ENCODE measurements at regions not wholly inside any gene's neighbourhood (a gene's known extent, or its start where the extent isn't known, plus 50 kb on each side); places are given as distances from the start of the nearest gene placed in this dataset.

DNA sequence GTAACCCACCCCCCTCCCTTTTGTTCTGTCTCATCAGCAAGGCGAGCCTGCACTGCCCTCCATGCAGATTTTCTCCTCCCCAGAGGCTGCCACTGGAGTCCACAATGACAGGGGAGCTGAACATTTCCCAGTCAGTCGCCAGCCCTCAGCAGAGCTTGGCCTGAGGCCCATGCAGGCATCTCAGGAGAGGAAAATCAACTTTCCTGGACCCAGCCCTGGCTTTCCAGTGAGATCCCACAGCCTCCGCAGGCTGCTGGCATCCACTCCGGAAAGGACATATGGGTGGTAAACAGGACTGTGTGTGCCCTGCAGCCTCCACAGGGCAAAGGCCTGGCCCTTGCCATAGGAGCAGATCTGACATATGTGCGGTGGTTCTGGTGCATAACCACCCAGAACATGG lies 253.8 kb downstream of the TNS1 start:
- intact Hi-C loops (cut with DNase I, micrococcal nuclease): no loop called here
- ATAC-seq (no peak), DNase-seq (no peak)

DNA sequence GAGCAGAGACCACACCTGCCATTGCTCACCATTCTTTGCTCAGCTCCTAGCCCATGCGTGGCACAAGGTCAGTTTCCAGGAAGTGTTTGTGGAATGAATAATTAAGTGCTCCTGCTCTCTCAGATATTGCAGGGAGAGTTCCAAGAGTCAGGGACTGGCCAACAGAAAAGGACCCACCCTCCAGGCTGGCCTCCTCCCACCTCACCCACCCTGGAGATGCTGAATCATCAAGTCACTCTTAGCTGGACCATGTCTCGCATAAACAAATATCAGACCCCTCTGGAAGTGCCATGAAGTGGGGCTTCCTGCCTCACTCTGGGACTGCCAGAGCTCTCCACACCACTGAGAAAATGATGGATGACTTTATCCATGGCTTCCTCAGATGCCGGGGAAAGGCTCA lies 256.0 kb downstream of the TNS1 start:
- DNase-seq (no peak), ATAC-seq (no peak)
- intact Hi-C loops (cut with DNase I, micrococcal nuclease): no loop called here

DNA sequence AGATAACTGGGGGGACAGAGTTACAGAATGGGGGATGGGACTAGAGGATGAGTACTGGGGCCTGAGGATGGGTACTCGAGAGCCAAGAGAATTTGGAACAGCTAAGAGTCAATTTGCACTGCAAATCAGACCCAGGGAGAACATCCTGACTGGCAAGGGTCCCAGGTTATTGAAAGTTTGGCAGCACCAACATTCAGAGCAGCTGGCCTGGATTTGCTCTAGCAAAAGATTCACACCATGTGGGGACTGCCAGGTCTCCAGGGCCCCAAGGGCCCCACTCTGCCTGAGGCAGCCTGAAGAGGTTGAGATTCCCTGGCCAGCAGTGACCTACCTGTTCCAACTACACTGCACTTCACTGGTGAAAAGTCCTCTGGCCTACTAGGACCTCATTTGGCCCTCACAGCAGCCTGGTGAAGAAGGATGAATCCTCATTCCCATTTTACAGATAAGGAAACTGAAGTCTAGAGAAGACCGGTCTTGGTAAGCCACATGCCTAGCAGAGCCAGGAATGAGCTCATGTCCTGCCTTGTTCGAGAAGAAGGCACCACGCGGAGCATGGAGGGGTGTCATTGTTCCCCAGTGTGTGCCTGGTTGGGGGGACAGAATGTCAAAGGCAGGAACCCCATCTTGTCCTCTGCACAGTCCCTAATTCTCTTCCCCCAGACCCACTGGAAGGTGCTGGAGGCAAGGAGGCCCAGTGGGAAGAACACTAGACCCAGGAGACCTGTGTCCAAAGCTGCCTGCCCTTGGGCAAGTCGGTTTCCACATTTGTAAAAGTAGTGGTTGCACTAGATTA lies 258.6 kb downstream of the TNS1 start:
- DNase-seq: no peak
- no peak for ATAC-seq

DNA sequence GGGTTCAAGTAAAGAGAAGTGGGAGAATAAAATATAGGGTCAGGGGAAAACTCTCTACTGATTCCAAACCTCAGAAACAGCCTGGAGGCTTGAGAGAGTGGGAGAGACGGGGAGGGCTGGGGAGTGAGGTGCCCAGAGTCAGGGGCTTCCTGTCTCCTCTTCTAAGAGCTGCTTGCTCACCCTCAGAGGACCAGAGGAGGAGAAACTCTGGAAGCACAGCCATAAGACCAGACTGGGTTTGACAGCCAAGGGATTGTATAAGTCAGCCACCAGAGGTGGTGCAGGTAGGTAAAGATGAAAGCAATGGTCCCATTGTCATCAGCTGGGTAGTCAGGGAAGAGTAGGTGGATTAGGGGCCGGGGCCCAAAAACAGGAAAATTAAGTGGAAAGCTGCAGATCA lies 259.4 kb downstream of the TNS1 start:
- no peak for DNase-seq
- intact Hi-C loops (cut with DNase I, micrococcal nuclease): no loop called here
- no peak for ATAC-seq

More for the DNA sequence above, 258.6 kb downstream of the TNS1 start:
- intact Hi-C loops (cut with DNase I, micrococcal nuclease): no loop called here

DNA sequence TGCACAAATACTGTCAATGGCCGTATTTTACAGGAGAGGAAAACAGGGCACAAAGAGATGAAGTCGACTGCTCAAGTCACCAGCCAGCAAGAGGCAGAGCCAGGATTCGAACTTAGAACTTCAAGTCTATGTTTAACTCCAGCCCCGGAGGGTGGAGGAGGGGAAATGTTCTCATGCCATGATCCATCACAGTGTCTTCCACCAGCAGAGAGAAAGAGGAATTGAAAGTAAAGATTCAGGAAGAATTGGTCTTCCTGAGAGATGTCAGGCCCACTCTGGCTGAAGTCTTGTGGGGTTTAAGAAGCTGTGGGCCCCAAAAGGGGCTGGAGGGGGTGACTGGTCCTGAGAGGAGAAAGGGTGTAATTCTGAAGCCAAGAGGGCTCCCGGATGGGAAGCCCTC lies 260.0 kb downstream of the TNS1 start:
- intact Hi-C loops (cut with DNase I, micrococcal nuclease): no loop called here
- ATAC-seq (no peak), DNase-seq (no peak)

DNA sequence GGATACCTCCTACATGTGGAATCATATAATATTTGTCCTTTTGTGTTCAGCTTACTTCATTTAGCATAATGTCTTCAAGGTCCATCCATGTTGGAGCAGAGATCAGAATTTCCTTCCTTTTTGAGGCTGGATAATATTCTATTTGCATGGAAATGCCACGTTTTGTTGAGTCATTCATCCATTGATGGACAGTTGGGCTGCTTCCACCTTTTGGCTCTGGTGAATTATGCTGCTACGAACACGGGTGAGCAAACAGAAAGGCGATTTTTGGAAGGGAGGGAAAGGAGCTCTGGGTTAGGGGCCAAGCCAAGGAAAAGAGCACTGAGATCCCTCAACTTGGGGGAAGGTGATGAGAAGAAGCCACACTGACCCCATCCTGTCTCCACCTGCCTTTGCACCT lies 260.5 kb downstream of the TNS1 start:
- no peak for ATAC-seq
- intact Hi-C loops (cut with DNase I, micrococcal nuclease): no loop called here
- DNase-seq: no peak

DNA sequence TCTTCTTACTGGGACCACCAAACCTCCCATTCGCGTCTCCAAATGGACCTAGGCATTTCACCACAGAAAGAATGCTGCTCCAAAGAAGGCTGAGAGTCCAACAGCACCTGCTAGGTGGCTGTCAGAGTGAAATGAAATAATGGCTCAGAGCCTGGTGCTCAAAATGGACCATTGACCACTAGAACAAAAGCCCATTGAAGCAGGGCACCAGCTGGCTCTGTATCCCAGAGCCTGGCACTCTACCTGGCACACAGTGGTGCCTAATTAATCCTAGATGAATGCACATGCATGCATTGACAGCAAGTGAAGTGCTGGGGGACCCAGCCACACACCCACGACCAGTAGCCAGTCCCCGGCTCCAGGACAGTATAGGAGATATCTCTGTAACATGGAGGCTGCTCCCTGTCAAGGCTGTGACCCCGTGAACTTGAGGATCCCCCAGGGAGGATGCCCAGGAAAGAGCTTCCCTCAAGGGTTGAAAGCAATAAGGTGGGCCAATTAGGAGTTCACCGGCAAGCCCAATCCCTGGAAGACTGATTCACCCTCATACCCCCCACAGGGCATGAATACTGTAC lies 261.3 kb downstream of the TNS1 start:
- intact Hi-C loops (cut with DNase I, micrococcal nuclease): no loop called here
- ATAC-seq: no peak

DNA sequence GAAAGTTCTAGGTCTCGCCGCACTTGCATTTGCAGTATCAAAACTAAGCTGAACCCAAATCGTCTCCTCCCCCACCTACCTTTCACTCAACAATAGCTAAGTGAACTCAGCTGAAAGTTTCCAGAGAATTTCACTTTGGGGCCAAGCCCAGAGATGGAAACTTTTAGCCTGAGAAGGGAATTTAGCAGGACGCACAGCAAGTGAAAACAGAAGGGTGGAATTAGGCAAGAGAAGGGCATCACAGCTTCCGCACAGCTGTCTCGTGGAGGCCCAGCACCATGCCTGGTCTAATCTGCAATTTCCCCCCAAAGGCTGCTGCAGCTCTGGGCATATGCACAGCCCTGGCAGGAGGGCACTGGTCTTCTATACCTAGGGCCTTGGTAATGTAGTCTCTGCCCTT lies 262.0 kb downstream of the TNS1 start:
- ATAC-seq: no peak
- intact Hi-C loops (cut with DNase I, micrococcal nuclease): no loop called here
- no peak for DNase-seq

More for the DNA sequence above, 261.3 kb downstream of the TNS1 start:
- no peak for DNase-seq

DNA sequence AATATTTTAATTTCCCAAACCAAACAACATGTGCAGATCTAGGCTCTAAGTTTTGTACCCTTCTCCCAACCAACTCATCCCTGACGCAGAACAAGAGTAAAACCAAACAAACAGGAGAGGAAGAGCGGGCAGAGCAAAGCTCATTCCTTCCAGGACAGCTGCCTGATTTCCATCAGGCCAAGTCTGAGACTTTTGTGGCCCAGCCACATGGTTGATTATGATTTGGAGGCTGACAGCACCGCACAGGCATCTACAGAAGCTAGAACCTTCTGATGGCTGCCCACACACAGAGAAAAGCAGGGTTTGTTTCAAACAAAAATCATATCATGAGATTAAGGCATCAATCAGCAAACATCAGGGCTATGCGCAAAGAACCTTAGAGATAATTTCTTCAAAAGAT lies 262.6 kb downstream of the TNS1 start:
- no peak for DNase-seq
- intact Hi-C loops (cut with DNase I, micrococcal nuclease): no loop called here
- no peak for ATAC-seq

DNA sequence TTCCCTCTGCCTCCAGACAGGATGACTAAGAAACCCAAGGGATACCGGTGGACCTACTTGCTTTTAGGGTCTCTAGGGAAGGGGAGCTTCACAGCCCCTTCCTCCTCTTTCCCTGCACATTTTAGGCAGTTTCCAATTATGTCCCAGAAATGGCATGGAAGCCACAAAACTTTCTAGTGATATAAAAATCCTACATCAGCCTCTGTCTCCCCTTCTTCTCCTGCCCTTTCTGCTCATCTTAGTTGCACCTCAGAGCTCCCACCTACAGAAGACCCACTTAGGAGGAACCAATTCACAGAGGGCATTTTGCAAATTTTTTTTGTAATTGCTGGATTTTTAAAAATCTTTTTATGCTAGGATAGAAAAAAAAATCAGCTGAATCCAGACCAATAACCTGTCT lies 263.1 kb downstream of the TNS1 start:
- DNase-seq (no peak), ATAC-seq (no peak)
- intact Hi-C loops (cut with DNase I, micrococcal nuclease): no loop called here

DNA sequence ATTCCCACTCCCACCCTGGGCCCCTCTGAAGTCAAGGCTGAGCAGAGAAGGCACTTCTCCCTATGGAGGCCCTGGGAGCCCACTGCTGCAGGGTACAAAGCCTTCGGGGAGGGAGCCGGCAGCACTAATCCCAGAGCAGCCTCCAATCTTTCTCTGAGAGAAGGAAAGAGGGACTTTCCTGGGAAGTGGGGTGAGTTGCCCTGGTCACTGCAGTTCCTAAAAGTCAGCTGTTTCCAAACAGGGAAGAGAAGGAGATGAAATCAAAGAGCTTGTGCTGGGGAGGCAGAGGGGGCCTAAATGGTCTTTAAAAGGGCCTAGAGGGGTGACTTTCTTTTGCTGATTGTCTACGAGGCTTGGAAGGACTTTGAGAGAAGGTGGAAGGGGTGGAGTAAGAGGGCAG lies 264.7 kb downstream of the TNS1 start:
- DNase-seq (no peak), ATAC-seq (no peak)
- intact Hi-C loops (cut with DNase I, micrococcal nuclease): no loop called here

DNA sequence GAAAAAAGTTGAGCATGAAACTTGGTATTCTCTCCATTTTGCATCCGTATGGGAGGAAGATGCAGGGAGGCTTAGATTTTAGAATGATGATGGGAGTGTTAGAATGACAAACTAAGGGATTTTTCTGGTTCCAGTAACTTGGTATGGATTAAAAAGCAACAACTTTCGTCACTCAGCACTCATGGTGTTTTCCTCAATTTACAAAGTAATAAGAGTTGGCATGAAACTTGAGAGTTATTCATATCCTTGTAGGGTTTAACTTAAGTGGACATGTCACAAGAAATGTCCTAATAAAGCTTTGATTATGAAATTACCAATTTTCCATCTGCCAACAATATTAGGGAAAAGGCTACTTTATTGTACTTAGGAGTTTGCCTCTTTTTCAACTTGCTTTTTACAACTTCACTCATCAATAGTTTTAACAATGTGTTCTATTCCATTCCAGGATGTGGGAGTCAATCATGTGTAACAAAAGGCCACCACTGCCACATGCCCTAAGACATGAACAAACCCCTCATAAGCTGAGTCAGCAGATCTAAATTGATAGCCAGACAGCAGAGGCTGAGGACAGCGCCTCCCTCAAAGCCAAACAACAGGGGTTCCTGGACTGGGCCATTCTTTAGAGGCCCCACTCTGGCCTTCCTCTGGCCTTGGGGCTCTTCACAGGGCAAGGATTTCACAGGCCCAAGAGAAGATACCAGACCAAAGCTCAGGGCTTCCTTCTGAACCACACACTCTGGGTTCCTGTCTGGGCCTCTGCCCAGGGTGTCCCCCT lies 265.8 kb downstream of the TNS1 start:
- ATAC-seq: no peak
- intact Hi-C loops (cut with DNase I, micrococcal nuclease): no loop called here
- no peak for DNase-seq

DNA sequence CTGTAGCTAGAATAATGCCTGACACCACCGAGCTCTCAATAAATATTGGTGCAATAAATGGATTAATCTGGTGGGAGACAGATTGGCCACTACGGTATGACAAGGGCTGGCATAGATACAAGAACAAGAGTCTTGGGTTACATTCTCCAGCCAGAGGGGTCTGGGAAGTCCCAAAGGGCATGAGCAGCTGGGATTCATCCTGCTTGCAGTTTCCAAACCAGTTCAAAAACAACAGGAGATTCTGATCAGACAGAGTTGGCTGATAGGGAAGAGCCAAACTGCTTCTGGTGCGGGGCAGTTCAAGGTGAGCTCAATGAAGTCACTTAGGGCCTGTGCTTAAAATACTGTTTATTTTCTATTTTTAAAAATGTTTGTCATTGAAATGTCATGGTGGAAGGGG lies 266.9 kb downstream of the TNS1 start:
- ATAC-seq (no peak), DNase-seq (no peak)
- intact Hi-C loops (cut with DNase I, micrococcal nuclease): no loop called here

DNA sequence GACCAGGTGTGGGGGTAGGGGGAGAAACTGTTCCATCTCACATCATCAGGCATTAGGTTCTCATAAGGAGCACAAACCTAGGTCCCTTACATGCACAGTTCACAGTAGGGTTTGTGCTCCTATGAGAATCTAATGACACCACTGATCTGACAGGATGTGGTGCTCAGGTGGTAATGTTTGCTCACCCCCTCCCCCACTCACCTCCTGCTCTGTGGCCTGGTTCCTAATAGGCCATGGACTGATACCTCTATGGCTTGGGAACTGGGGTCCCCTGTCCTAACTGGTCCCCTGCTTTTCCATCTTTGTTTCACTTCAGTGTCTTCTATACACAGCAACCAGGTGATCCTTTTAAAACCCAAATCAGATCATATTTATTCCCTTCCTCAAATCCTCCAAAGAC lies 267.8 kb downstream of the TNS1 start:
- ATAC-seq (no peak), DNase-seq (no peak)
- intact Hi-C loops (cut with DNase I, micrococcal nuclease): no loop called here

DNA sequence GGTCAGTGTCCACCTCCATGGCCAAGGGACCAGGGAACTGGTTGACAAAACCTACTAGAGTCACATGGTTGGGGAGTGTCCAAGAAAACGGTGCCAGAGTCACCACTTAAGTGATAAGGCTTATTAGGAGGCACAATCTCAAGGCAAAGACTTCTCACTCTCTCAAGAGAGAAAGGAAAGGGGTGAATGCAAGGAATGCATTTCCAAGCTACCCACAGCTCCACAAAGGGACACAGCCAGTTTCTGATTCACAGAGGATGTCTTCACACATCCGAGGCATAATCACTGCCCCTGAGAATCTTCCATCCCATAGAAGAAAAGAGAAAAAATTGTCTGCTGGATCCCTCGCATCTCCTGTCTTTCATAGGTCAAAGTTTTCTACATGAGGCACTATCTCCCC lies 269.3 kb downstream of the TNS1 start:
- ATAC-seq (no peak), DNase-seq (no peak)
- intact Hi-C loops (cut with DNase I, micrococcal nuclease): no loop called here

DNA sequence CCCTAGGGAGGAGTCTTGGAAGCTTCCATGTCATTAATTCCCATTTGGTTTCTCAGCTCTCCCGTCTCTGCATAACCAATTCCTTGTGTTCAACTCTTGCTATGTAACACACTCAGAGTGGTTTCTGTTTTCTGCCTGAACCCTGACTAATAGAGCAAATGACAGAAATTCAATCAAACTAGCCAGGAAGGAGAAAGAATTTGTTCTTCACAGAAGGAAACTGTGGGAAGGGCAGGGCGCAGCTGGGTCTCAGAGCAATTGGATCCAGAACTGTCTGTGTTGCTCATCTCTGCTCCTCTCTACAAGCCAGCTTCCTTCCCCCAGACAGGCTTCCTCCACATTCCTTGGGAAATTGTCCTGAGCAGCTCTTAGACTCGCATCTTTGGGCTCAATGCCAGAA lies 269.8 kb downstream of the TNS1 start:
- intact Hi-C loops (cut with DNase I, micrococcal nuclease): no loop called here
- ATAC-seq: no peak
- DNase-seq: no peak

DNA sequence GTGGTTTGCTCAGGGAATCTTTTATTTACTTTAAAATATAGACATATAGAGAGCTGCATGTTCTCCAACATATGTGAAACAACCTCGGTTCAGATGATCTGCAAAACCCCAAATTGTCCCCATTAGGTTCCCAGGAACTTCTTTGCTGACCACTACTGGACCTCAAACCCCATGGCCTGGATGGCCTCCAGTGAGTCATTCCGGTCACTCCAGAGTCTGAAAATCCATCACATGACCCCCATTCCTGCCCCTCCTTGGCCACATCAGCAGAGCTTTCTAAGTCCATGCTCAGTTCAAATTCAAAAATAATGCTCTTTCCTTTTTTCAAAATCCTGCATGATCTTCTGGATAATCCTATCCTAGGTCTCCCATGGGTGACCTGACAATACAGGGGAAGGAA lies 271.0 kb downstream of the TNS1 start:
- ATAC-seq (no peak), DNase-seq (no peak)
- intact Hi-C loops (cut with DNase I, micrococcal nuclease): no loop called here

DNA sequence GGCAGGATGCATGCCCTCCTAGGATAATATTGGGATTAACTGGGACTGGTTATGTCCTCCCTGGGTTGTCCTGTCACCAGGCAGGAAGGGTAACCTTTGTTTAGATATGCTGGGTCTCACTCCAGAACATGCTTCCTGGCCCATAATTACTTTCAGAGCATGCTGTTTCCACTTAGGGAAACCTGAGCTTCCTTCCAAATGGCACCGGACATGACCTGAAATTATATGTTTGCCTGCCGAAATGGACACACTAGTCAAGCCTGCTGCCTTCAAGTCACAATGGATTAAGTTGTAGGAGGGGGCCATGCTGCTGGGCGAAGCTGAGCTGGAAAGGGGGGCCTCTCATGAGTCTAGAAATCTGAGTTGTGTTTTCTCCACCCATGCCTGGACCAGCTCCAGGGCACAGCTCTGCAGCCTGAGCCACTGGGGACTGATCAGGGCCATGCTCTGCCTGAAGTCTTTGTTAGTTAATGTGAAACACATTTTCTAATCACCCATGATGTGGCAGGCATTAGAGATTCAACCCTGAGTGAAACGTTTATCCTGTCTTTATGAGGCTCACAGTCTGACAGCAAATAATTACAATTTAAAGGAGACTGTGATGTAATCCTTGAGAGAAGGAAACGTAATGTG lies 273.3 kb downstream of the TNS1 start:
- no peak for DNase-seq
- ATAC-seq: no peak
- intact Hi-C loops (cut with DNase I, micrococcal nuclease): no loop called here

DNA sequence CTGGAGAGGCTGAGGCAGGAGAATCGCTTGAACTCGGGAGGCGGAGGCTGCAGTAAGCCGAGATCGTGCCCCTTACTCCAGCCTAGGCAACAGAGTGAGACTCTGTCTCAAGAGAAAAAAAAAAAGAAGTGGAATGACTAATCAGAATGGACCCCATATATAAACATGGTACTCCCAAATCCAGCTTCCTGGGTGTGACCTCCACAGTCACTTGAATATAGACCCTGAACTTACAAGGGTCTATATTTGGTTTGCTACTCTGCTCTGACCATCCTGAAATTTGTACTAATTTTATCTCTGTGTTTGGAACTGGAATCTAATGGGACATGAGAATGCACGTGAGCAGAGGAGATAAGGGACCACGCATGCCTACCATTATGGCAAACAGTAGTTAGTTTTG lies 275.0 kb downstream of the TNS1 start:
- ATAC-seq (no peak), DNase-seq (no peak)
- intact Hi-C loops (cut with DNase I, micrococcal nuclease): no loop called here

DNA sequence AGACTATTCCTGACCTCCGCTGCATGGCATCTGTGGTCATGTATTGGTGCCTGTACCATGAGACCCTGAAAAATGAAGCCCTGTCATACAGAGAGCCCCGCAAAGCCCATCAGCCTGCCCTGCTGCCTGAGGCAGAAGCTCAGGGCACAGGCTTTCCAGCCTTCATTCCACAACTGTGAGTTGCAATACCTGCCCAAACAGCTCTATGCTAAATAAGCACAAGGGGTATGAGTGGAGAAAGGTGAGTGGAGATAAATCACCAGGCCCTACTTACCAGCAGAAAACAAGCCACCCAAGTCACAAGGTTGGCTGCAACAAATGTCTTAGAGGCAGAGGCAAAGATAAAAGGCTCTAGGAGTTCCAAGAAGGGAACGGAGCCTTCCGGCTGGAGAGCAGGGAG lies 277.4 kb downstream of the TNS1 start:
- DNase-seq (no peak), ATAC-seq (no peak)
- intact Hi-C loops (cut with DNase I, micrococcal nuclease): no loop called here

All from left colon (tissue), 2 donors.